Stomach (tissue), 8 donors: ENCODE measurements at regions not wholly inside any gene's neighbourhood (a gene's known extent, or its start where the extent isn't known, plus 50 kb on each side); places are given as distances from the start of the nearest gene placed in this dataset.

Source experiments
- DNase-seq, 2 donors: peaks; one replicate each; pipeline versions ENCODE4 v3.0.0 to v3.0.0-alpha.2; 2013 to 2019
- H3K27ac ChIP-seq, 5 donors: fragments of 200-600 bp in 4 of 5; sonication (generic) in 4 of 5; one replicate each; pipeline ENCODE4 v1.5.1; 2013 to 2019; ENCODE audit warnings: mild to moderate bottlenecking in 1 of 5, moderate library complexity in 1 of 5
- H3K27me3 ChIP-seq, 3 donors: fragments of 200-600 bp; sonication (generic); one replicate each; pipeline ENCODE4 v1.5.1; 2017 to 2019; ENCODE audit warnings: mixed run types in 1 of 3
- H3K36me3 ChIP-seq, 4 donors: fragments of 200-600 bp; sonication (generic); 1 replicate in 3 of 4; 2 replicates in 1 of 4; pipeline ENCODE4 v1.5.1; 2016 to 2019
- H3K4me1 ChIP-seq, 4 donors: fragments of 200-600 bp; sonication (generic); one replicate each; pipeline ENCODE4 v1.5.1; 2016 to 2019
- H3K4me3 ChIP-seq, 4 donors: fragments of 200-600 bp; sonication (generic) in 3 of 4; one replicate each; pipeline ENCODE4 v1.5.1; 2016 to 2019; ENCODE audit warnings: mild to moderate bottlenecking in 1 of 4
- H3K9me3 ChIP-seq, 4 donors: fragments of 200-600 bp; sonication (generic); one replicate each; pipeline ENCODE4 v1.5.1; 2016 to 2019
- EP300 ChIP-seq: sonication (generic); formaldehyde crosslinking; IDR thresholded peaks from one replicate; pipeline ENCODE4 v1.6.1; 2017; ENCODE audit warnings: antibody characterized with exemption
- POLR2A ChIP-seq, 4 donors: fragments of 450-650 bp; IDR thresholded peaks; one replicate each; pipeline ENCODE4 v1.6.1; 2016; ENCODE audit warnings: antibody characterized with exemption in 4 of 4, control low read depth in 2 of 4, mild to moderate bottlenecking in 1 of 4, moderate library complexity in 1 of 4
- POLR2AphosphoS5 ChIP-seq, 3 donors: sonication (generic); formaldehyde crosslinking; IDR thresholded peaks; one replicate each; pipeline ENCODE4 v1.6.1; 2016; ENCODE audit warnings: antibody characterized with exemption in 3 of 3
- WGBS, 5 donors: extraction: QIAGEN DNeasy Blood & Tissue Kit in 3 of 5; methylation state at CpG; one replicate each; pipeline versions ENCODE4 v1.1.5 to v1.1.7; 2013 to 2018; 5-methylcytosine and 5-hydroxymethylcytosine counted together
- intact Hi-C: fragments of 100-400 bp; cut with DNase I; formaldehyde crosslinking; loops from one replicate; pipeline ENCODE4 v1.15.1; 2023; ENCODE audit warnings: low total_unique reads
- TF ChIP-seq, protein P1 (sequence below), 7 experiments: fragments of 450-650 bp in 4 of 7; fragments of 200-600 bp in 3 of 7; sonication (generic) in 3 of 7; IDR thresholded peaks; one replicate each; pipeline ENCODE4 v1.5.1; 2016 to 2019; ENCODE audit warnings: antibody characterized with exemption in 7 of 7, control low read depth in 2 of 7, mild to moderate bottlenecking in 1 of 7
- donor health status: healthy with polysubstance abuse.
- donor health status: Bipolar disorder and iron deficiency.
- donor health status: healthy.

DNA sequence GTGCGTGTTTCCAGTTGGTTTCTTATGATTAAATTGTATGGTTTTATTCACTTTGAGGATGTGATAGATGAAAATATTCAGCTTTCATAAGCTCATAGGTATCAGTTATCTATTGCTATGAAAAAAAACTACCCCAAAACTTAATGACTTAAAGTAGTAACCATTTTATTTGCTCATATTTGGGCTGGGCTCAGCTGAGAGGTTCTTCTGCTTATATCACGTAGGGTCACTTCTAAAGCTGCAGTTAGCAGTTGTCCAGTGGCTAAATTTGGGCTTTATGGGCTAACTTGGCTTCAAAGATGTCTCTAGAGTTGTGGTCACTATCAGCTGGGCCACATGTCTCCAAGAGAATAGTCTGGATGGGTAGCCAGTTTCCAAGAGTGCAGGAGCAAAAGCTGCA, 206.4 kb upstream of the LYPLAL1 start:
- TF ChIP-seq, protein P1, sequence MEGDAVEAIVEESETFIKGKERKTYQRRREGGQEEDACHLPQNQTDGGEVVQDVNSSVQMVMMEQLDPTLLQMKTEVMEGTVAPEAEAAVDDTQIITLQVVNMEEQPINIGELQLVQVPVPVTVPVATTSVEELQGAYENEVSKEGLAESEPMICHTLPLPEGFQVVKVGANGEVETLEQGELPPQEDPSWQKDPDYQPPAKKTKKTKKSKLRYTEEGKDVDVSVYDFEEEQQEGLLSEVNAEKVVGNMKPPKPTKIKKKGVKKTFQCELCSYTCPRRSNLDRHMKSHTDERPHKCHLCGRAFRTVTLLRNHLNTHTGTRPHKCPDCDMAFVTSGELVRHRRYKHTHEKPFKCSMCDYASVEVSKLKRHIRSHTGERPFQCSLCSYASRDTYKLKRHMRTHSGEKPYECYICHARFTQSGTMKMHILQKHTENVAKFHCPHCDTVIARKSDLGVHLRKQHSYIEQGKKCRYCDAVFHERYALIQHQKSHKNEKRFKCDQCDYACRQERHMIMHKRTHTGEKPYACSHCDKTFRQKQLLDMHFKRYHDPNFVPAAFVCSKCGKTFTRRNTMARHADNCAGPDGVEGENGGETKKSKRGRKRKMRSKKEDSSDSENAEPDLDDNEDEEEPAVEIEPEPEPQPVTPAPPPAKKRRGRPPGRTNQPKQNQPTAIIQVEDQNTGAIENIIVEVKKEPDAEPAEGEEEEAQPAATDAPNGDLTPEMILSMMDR (IDR thresholded peaks at IDR 0.05): no peak
- TF ChIP-seq POLR2AphosphoS5 (IDR thresholded peaks at IDR 0.05): no peak
- TF ChIP-seq POLR2A (IDR thresholded peaks at IDR 0.05): no peak
- no peak for TF ChIP-seq EP300
- no peak overlapping the region for H3K4me3 ChIP-seq
- no peaks in the 10 kb centered on the region for H3K36me3 ChIP-seq
- intact Hi-C loops: no loop called here
- no peak overlapping the region for H3K27ac ChIP-seq
- H3K27me3 ChIP-seq: no peaks in the 10 kb centered on the region
- peaks cover 5 to 13% (median 11%) of the 10 kb centered on the region in 4 donors for H3K9me3 ChIP-seq
- H3K4me1 ChIP-seq: no peaks in the 10 kb centered on the region
- no peak for DNase-seq
- WGBS, 5 donors: 85 to 97% (median 91%) methylated on average over 2 of the region's 2 CpGs

DNA sequence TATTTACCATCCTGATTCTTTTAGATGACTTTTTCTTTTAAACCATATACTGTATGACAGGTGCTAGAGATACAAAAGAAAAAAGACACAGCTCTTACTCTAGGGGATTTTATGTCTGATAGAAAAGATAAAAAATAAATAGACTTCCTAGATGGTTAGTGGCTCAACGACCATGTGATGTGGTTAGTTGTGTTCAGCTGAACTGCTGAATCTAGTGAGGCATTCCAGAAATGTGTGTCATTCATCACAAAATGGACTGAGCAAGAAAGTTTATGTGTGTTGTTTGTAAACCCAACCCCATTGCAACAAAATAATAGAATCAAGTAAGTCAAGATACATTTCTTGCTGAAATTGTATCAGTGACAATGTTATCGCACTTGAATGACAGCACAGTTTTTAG, 205.8 kb upstream of the LYPLAL1 start:
- H3K36me3 ChIP-seq: no peaks in the 10 kb centered on the region
- H3K27me3 ChIP-seq: no peaks in the 10 kb centered on the region
- H3K4me3 ChIP-seq: no peak overlapping the region
- 64 to 77% (median 71%) methylated on average over 2 of the region's 2 CpGs for whole genome bisulfite sequencing, 5 donors
- intact Hi-C loops: no loop called here
- TF ChIP-seq POLR2A (IDR thresholded peaks at IDR 0.05) (no peak), EP300 (no peak), POLR2AphosphoS5 (IDR thresholded peaks at IDR 0.05) (no peak)
- TF ChIP-seq, protein P1 (IDR thresholded peaks at IDR 0.05): no peak
- no peak for DNase-seq
- peaks cover 5 to 13% (median 11%) of the 10 kb centered on the region in 4 donors for H3K9me3 ChIP-seq
- no peak overlapping the region for H3K27ac ChIP-seq
- no peaks in the 10 kb centered on the region for H3K4me1 ChIP-seq

DNA sequence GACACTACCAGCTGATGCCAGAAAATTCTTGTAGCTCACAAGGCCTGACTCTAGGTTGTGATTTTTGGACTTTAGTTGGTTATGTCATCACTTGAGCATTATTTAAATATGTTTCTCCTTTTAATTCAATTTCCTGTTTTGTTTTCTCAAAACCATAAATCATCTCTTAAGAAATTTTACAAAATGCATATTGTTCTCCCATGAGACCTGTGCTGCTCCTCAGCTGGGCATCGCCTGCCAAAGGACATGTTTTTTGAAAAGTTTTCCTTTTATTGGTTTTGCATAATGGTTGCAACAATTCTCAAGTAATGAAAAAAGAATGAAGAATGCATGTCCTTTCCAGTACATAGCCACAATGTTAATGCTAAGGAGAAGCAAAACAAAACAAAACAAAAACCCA, 204.7 kb upstream of the LYPLAL1 start:
- Histone ChIP-seq H3K4me3 (no peak overlapping the region), H3K27me3 (no peaks in the 10 kb centered on the region), H3K9me3 (peaks cover 5 to 13% (median 11%) of the 10 kb centered on the region in 4 donors), H3K36me3 (no peaks in the 10 kb centered on the region), H3K27ac (no peak overlapping the region), H3K4me1 (no peaks in the 10 kb centered on the region)
- DNase-seq: no peak
- 91 to 100% (median 92%) methylated on average over 1 of the region's 1 CpG for WGBS, 5 donors
- TF ChIP-seq POLR2AphosphoS5 (IDR thresholded peaks at IDR 0.05): no peak
- intact Hi-C loops: no loop called here

DNA sequence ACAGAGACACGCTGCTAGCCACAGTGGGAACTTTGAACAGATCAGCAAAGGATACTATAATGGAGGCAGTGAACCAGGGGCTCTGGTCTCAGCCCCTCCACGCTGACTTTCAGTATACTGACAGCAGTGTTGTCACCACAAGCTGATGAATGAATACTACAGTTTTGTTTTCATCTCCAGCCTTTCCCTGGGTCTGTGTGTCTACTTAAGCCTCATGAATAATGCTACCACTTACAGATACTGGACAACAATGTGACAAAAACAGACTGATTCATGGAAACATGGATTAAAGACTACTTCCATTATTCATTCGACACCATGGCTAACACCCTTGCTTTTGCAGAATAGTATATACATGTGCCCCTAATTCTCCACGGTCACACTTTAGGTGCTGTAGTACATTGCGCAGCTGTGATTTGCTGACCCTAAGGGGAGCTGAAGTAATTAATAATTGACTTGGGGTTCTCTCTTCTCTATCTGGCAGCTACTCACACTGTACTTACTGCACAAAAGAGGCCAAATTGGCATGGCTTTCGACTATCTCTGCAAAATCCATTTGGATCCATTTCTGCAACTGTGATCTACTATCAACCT, 203.2 kb upstream of the LYPLAL1 start:
- Histone ChIP-seq H3K4me3 (no peak overlapping the region), H3K36me3 (no peaks in the 10 kb centered on the region), H3K27me3 (no peaks in the 10 kb centered on the region), H3K4me1 (no peaks in the 10 kb centered on the region), H3K9me3 (peaks cover 5 to 13% (median 11%) of the 10 kb centered on the region in 4 donors), H3K27ac (no peak overlapping the region)
- 76 to 85% (median 85%) methylated on average over 6 of the region's 6 CpGs for WGBS, 5 donors
- intact Hi-C loops: no loop called here
- peak in 1 of 2 donors; percentile 46 for DNase-seq
- TF ChIP-seq EP300: no peak
- no peak for TF ChIP-seq POLR2A (IDR thresholded peaks at IDR 0.05)
- no peak for TF ChIP-seq POLR2AphosphoS5 (IDR thresholded peaks at IDR 0.05)
- TF ChIP-seq, protein P1 (IDR thresholded peaks at IDR 0.05): no peak

DNA sequence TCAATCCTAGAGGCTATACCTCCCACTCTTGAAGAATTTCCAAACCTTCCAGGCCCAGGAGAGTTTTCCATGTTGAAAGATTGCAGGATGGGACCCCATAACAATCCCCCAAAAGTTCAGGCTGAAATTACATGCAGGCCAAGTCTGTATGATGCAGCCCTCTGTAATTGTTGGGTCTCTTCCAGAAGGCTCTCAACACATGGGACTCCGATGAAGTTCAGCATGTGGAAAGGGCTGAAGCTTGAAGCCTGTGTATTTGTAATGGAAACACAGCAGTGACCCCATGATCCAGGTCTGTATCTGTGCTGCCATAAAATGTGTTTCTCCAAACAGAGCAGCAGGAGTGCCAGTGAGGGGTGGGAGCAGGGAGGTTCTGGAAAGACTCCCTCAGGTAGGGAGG, 202.5 kb upstream of the LYPLAL1 start:
- H3K36me3 ChIP-seq: no peaks in the 10 kb centered on the region
- H3K4me3 ChIP-seq: no peak overlapping the region
- WGBS, 5 donors: 67 to 92% (median 82%) methylated on average over 1 of the region's 1 CpG
- intact Hi-C loops: no loop called here
- H3K9me3 ChIP-seq: peaks cover 5 to 13% (median 11%) of the 10 kb centered on the region in 4 donors
- no peaks in the 10 kb centered on the region for H3K27me3 ChIP-seq
- H3K4me1 ChIP-seq: no peaks in the 10 kb centered on the region
- TF ChIP-seq, protein P1 (IDR thresholded peaks at IDR 0.05): no peak
- TF ChIP-seq EP300 (no peak), POLR2AphosphoS5 (IDR thresholded peaks at IDR 0.05) (no peak), POLR2A (IDR thresholded peaks at IDR 0.05) (no peak)
- no peak overlapping the region for H3K27ac ChIP-seq
- peak in 1 of 2 donors; percentile 86 for DNase-seq
